Astrocyte of the cerebellum (primary cell): ENCODE measurements at regions not wholly inside any gene's neighbourhood (a gene's known extent, or its start where the extent isn't known, plus 50 kb on each side); places are given as distances from the start of the nearest gene placed in this dataset.

Experiments used
- DNase-seq: peaks from one replicate; pipeline ENCODE4 v3.0.0-alpha.2; 2011; ENCODE audit warnings: low read depth
- H3K4me3 ChIP-seq: 2 replicates; pipeline ENCODE4 v1.5.1; 2011; ENCODE audit warnings: mild to moderate bottlenecking, low read depth, low read length, moderate library complexity
- in situ Hi-C: cut with HindIII; loops from 2 replicates; pipeline ENCODE4 v1.10.0; 2017; ENCODE audit warnings: low sequenced_read_pairs
- TF ChIP-seq, protein P1 (sequence below): IDR thresholded peaks from 2 replicates; pipeline ENCODE4 v1.5.1; 2012; ENCODE audit warnings: low read length, low read depth, moderate library complexity, mild to moderate bottlenecking; ENCODE audit errors: missing control alignments

- H3K4me3 ChIP-seq = no peak overlapping the region
- in situ Hi-C loops = no loop called here
- TF ChIP-seq, protein P1, sequence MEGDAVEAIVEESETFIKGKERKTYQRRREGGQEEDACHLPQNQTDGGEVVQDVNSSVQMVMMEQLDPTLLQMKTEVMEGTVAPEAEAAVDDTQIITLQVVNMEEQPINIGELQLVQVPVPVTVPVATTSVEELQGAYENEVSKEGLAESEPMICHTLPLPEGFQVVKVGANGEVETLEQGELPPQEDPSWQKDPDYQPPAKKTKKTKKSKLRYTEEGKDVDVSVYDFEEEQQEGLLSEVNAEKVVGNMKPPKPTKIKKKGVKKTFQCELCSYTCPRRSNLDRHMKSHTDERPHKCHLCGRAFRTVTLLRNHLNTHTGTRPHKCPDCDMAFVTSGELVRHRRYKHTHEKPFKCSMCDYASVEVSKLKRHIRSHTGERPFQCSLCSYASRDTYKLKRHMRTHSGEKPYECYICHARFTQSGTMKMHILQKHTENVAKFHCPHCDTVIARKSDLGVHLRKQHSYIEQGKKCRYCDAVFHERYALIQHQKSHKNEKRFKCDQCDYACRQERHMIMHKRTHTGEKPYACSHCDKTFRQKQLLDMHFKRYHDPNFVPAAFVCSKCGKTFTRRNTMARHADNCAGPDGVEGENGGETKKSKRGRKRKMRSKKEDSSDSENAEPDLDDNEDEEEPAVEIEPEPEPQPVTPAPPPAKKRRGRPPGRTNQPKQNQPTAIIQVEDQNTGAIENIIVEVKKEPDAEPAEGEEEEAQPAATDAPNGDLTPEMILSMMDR = no peak
- no peak for DNase-seq
These were observed 257.9 kb upstream of the ALCAM start for GRCh38 chr3:105108823-105109222.

DNA sequence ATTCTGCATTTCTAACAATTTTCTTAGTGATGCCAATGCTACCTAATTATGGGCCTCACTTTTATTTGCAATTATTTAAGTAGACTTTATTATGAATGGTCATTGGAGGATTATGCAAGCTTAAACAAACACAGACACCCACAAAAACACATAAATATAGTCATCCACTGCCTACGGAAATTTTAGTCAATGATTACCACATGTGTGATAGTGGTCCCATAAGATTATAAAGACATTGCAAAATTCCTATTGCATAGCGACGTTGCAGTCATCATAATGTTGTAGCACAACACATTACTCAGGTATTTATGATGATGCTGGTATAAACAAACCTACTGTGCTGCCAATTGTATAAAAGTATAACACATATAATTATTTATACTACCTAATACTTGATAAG, 247.8 kb upstream of the ALCAM start:
- TF ChIP-seq, protein P1 = no peak
- H3K4me3 ChIP-seq = no peak overlapping the region
- in situ Hi-C loops = no loop called here
- no peak for DNase-seq

DNA sequence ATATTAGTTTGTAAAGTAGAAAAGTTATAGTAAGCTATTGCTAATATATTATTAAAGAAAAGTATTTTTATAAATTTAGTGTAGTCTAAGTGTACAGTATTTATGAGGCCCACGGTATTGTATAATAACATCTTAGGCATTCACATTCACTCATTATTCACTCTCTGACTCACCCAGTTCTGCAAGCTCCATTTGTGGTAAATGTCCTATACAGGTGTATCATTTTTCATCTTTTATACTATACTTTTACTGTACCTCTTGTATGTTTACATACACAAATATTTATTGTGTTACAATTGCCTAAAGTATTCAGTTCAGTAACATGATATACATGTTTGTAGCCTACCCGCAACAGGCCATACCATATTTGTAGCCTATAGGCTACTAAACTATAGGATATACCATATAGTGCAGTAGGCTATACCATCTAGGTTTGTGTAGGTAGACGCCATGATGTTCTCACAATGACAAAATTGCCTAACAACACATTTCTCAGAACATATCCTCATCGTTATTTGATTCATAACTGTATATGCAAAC, 246.8 kb upstream of the ALCAM start:
- in situ Hi-C loops = no loop called here
- TF ChIP-seq, protein P1 = no peak
- no peak overlapping the region for H3K4me3 ChIP-seq
- DNase-seq = no peak

- no peak for DNase-seq
- in situ Hi-C loops = no loop called here
- H3K4me3 ChIP-seq = no peak overlapping the region
- TF ChIP-seq, protein P1 = no peak
These were observed 235.8 kb upstream of the ALCAM start for GRCh38 chr3:105130911-105131310.

GRCh38 chr3:105137911-105138310, 228.8 kb upstream of the ALCAM start:
- in situ Hi-C loops = no loop called here
- DNase-seq = no peak
- TF ChIP-seq, protein P1 = no peak
- no peak overlapping the region for H3K4me3 ChIP-seq

GRCh38 chr3:105139881-105140560, 226.7 kb upstream of the ALCAM start:
- TF ChIP-seq, protein P1 = no peak
- H3K4me3 ChIP-seq = no peak overlapping the region
- in situ Hi-C loops = no loop called here
- DNase-seq = no peak
